ENCODE measurements at regions not wholly inside any gene's neighbourhood (a gene's known extent, or its start where the extent isn't known, plus 50 kb on each side); places are given as distances from the start of the nearest gene placed in this dataset.

DNA sequence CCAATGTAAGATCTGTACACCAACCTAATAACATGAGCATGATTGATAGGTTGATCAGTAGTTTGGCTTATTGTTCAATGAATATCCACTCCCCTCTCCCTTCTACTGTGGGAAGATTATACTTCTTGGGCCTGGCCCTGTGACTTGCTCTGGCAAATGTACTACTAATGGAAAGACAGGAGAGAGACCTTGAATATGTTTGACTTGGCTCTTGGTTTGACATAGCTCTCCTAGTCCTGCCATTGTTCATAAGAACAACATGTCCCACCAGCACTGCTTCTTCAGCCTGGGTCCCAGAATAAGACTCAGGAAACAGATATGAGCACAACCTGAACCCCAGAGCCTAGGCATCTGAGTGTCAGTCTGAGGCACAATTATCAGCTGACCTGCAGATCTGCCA lies 112.8 kb upstream of the RESF1 start:
- TF ChIP-seq, protein P1, sequence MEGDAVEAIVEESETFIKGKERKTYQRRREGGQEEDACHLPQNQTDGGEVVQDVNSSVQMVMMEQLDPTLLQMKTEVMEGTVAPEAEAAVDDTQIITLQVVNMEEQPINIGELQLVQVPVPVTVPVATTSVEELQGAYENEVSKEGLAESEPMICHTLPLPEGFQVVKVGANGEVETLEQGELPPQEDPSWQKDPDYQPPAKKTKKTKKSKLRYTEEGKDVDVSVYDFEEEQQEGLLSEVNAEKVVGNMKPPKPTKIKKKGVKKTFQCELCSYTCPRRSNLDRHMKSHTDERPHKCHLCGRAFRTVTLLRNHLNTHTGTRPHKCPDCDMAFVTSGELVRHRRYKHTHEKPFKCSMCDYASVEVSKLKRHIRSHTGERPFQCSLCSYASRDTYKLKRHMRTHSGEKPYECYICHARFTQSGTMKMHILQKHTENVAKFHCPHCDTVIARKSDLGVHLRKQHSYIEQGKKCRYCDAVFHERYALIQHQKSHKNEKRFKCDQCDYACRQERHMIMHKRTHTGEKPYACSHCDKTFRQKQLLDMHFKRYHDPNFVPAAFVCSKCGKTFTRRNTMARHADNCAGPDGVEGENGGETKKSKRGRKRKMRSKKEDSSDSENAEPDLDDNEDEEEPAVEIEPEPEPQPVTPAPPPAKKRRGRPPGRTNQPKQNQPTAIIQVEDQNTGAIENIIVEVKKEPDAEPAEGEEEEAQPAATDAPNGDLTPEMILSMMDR (conservative IDR thresholded peaks at IDR 0.05; ENCODE audit: low read depth, low read length): no peak
- no peak for TF ChIP-seq EZH2 (IDR thresholded peaks at IDR 0.05; ENCODE audit: borderline replicate concordance, low read depth, low read length, poor library complexity, severe bottlenecking)
